H9 (cell line): ENCODE measurements at regions not wholly inside any gene's neighbourhood (a gene's known extent, or its start where the extent isn't known, plus 50 kb on each side); places are given as distances from the start of the nearest gene placed in this dataset.

Experiments
- DNase-seq: peaks from one replicate; pipeline ENCODE4 v3.0.0-alpha.2; 2017
- H2AFZ ChIP-seq: one replicate; pipeline ENCODE4 v1.6.1; 2013; ENCODE audit warnings: mild to moderate bottlenecking, low read length, control low read depth, moderate library complexity
- H2AK5ac ChIP-seq: 2 replicates; pipeline ENCODE4 v1.6.1; 2013; ENCODE audit warnings: low read length, control low read depth, mixed read lengths; ENCODE audit not compliant: insufficient read length
- H2BK120ac ChIP-seq: one replicate; pipeline ENCODE4 v1.6.1; 2013; ENCODE audit warnings: low read depth, mild to moderate bottlenecking, low read length, control low read depth, inconsistent platforms; ENCODE audit not compliant: poor library complexity, severe bottlenecking
- H2BK12ac ChIP-seq: 2 replicates; pipeline ENCODE4 v1.6.1; 2013; ENCODE audit warnings: low read length, control low read depth, mixed read lengths, low read depth; ENCODE audit not compliant: insufficient read length
- H2BK15ac ChIP-seq: 2 replicates; pipeline ENCODE4 v1.6.1; 2013; ENCODE audit warnings: low read depth, low read length, control low read depth
- H2BK20ac ChIP-seq: one replicate; pipeline ENCODE4 v1.6.1; 2013; ENCODE audit warnings: low read depth, mild to moderate bottlenecking, low read length, control low read depth, inconsistent platforms; ENCODE audit not compliant: poor library complexity, severe bottlenecking
- H2BK5ac ChIP-seq: 2 replicates; pipeline ENCODE4 v1.6.1; 2013; ENCODE audit warnings: low read length, control low read depth, mixed read lengths; ENCODE audit not compliant: insufficient read length
- H3K14ac ChIP-seq: 2 replicates; pipeline ENCODE4 v1.6.1; 2013; ENCODE audit warnings: low read length, control low read depth; ENCODE audit not compliant: insufficient read depth
- H3K18ac ChIP-seq: 2 replicates; pipeline ENCODE4 v1.6.1; 2013; ENCODE audit warnings: low read depth, mild to moderate bottlenecking, mixed read lengths, low read length, control low read depth; ENCODE audit not compliant: insufficient read length
- H3K23ac ChIP-seq: 2 replicates; pipeline ENCODE4 v1.6.1; 2013; ENCODE audit warnings: low read length, control low read depth, mixed read lengths, low read depth; ENCODE audit not compliant: insufficient read length
- H3K23me2 ChIP-seq: 2 replicates; pipeline ENCODE4 v1.6.1; 2013; ENCODE audit warnings: low read depth, mild to moderate bottlenecking, mixed read lengths, low read length, control low read depth; ENCODE audit not compliant: insufficient read length, poor library complexity, severe bottlenecking
- H3K27ac ChIP-seq: 2 replicates; pipeline ENCODE4 v1.5.1; 2013; ENCODE audit warnings: low read length, control low read depth, mixed read lengths, low read depth; ENCODE audit not compliant: insufficient read length
- H3K27me3 ChIP-seq: 2 replicates; pipeline ENCODE4 v1.6.1; 2013; ENCODE audit warnings: low read length, control low read depth, inconsistent platforms; ENCODE audit not compliant: insufficient read depth
- H3K4ac ChIP-seq: 2 replicates; pipeline ENCODE4 v1.6.1; 2013; ENCODE audit warnings: low read depth, mild to moderate bottlenecking, control low read depth, inconsistent platforms, low read length, moderate library complexity
- H3K4me1 ChIP-seq: 2 replicates; pipeline ENCODE4 v1.6.1; 2013; ENCODE audit warnings: low read length, control low read depth, inconsistent platforms; ENCODE audit not compliant: insufficient read depth
- H3K4me2 ChIP-seq: 2 replicates; pipeline ENCODE4 v1.6.1; 2013; ENCODE audit warnings: low read length, control low read depth, mixed read lengths; ENCODE audit not compliant: insufficient read length, insufficient read depth
- H3K56ac ChIP-seq: 2 replicates; pipeline ENCODE4 v1.6.1; 2013; ENCODE audit warnings: low read depth, mild to moderate bottlenecking, mixed read lengths, low read length, control low read depth; ENCODE audit not compliant: insufficient read length
- H3K79me1 ChIP-seq: 2 replicates; pipeline ENCODE4 v1.6.1; 2013; ENCODE audit warnings: low read depth, mild to moderate bottlenecking, moderate library complexity, low read length, control low read depth, inconsistent platforms; ENCODE audit not compliant: insufficient read depth, poor library complexity, severe bottlenecking
- H3K79me2 ChIP-seq: 2 replicates; pipeline ENCODE4 v1.6.1; 2013; ENCODE audit warnings: low read length, control low read depth, inconsistent platforms; ENCODE audit not compliant: insufficient read depth
- H3K9ac ChIP-seq: 2 replicates; pipeline ENCODE4 v1.6.1; 2013; ENCODE audit warnings: low read length, control low read depth, mixed read lengths; ENCODE audit not compliant: insufficient read length; ENCODE audit errors: extremely low read depth
- H3K9me3 ChIP-seq: one replicate; pipeline ENCODE4 v1.6.1; 2013; ENCODE audit warnings: low read depth, low read length, inconsistent platforms; ENCODE audit not compliant: control insufficient read depth
- H3T11ph ChIP-seq: one replicate; pipeline ENCODE4 v1.6.1; 2013; ENCODE audit warnings: mild to moderate bottlenecking, low read length, control low read depth, inconsistent platforms
- H4K20me1 ChIP-seq: one replicate; pipeline ENCODE4 v1.6.1; 2013; ENCODE audit not compliant: control insufficient read depth, insufficient read length, insufficient read depth
- H4K5ac ChIP-seq: 2 replicates; pipeline ENCODE4 v1.6.1; 2013; ENCODE audit warnings: low read depth, mild to moderate bottlenecking, mixed read lengths, low read length, control low read depth; ENCODE audit not compliant: insufficient read length
- H4K8ac ChIP-seq: replicated peaks from 2 replicates; pipeline ENCODE4 v1.6.1; 2013; ENCODE audit warnings: low read length, control low read depth, mixed read lengths, low read depth; ENCODE audit not compliant: insufficient read length
- H4K91ac ChIP-seq: 2 replicates; pipeline ENCODE4 v1.6.1; 2013; ENCODE audit warnings: low read depth, mild to moderate bottlenecking, moderate library complexity, mixed read lengths, low read length, control low read depth; ENCODE audit not compliant: insufficient read length
- H3K27ac Mint-ChIP-seq, 3 experiments: 2 replicates in 2 of 3; 3 replicates in 1 of 3; pipeline ENCODE4 v1.8.0; 2020 to 2021; ENCODE audit warnings: mixed read lengths in 3 of 3, mild to moderate bottlenecking in 1 of 3, moderate library complexity in 1 of 3
- H3K27me3 Mint-ChIP-seq: 2 replicates; pipeline ENCODE4 v1.8.0; 2021; ENCODE audit warnings: low read depth, mild to moderate bottlenecking, moderate library complexity, mixed read lengths
- H3K36me3 Mint-ChIP-seq, 3 experiments: 2 replicates in 2 of 3; 3 replicates in 1 of 3; pipeline ENCODE4 v1.8.0; 2020 to 2021; ENCODE audit warnings: low read depth in 3 of 3, mixed read lengths in 3 of 3; ENCODE audit not compliant: insufficient read depth in 1 of 3
- H3K4me1 Mint-ChIP-seq, 2 experiments: 2 replicates each; pipeline ENCODE4 v1.8.0; 2020; ENCODE audit warnings: mixed read lengths in 2 of 2
- H3K4me3 Mint-ChIP-seq, 2 experiments: 2 replicates in 1 of 2; 3 replicates in 1 of 2; pipeline ENCODE4 v1.8.0; 2020 to 2021; ENCODE audit warnings: mild to moderate bottlenecking in 2 of 2, mixed read lengths in 2 of 2, moderate library complexity in 1 of 2
- H3K9me3 Mint-ChIP-seq, 2 experiments: 2 replicates in 1 of 2; 3 replicates in 1 of 2; pipeline ENCODE4 v1.8.0; 2020; ENCODE audit warnings: mild to moderate bottlenecking in 2 of 2, mixed read lengths in 2 of 2, moderate library complexity in 1 of 2
- WGBS: extraction: QIAGEN DNeasy Blood & Tissue Kit; methylation state at CpG from one replicate; pipeline ENCODE4 v1.1.7; 2013; ENCODE audit warnings: missing lambda C conversion rate, low lambda C conversion rate, mixed read lengths; ENCODE audit not compliant: insufficient read length; ENCODE audit errors: extremely low coverage; 5-methylcytosine and 5-hydroxymethylcytosine counted together
- TF ChIP-seq, protein P1 (sequence below): fragments of 200-600 bp; sonication (generic); conservative IDR thresholded peaks from 3 replicates; pipeline ENCODE4 v1.8.0; 2021; ENCODE audit warnings: antibody characterized with exemption, mild to moderate bottlenecking

DNA sequence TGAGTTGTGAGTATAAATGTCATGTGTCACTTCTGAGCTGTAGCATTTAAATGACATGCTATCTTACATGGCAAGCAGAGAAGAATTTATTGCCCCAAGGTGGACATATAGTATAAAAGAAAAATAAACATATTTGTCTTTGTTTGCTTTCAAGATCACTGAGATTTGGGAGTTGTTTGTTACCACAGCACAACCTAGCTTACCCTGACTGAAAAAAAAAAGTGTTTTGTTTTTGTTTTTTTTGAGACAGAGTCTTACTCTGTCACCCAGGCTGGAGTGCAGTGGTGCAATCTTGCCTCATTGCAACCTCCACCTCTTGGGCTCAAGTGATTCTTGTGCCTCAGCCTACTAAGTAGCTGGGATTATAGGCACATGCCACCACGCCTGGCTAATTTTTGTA lies 596.5 kb downstream of the MED13L start:
- Histone ChIP-seq H2BK20ac (no peak overlapping the region), H3K79me1 (no peaks in the 10 kb centered on the region), H3K56ac (no peak overlapping the region), H3T11ph (no peak overlapping the region), H3K23me2 (no peaks in the 10 kb centered on the region), H3K14ac (no peak overlapping the region), H3K9me3 (no peaks in the 10 kb centered on the region), H4K5ac (no peak overlapping the region), H3K4me1 (no peaks in the 10 kb centered on the region), H3K4me2 (no peak overlapping the region), H3K23ac (no peak overlapping the region), H3K18ac (no peak overlapping the region), H2BK12ac (no peak overlapping the region), H2BK15ac (no peak overlapping the region), H3K79me2 (no peaks in the 10 kb centered on the region), H3K9ac (no peak overlapping the region), H2AK5ac (no peak overlapping the region), H4K20me1 (no peaks in the 10 kb centered on the region), H2BK120ac (no peak overlapping the region), H4K91ac (no peak overlapping the region), H3K27ac (no peak overlapping the region), H3K4ac (no peak overlapping the region), H4K8ac (no peak overlapping the region), H3K27me3 (no peaks in the 10 kb centered on the region), H2BK5ac (no peak overlapping the region), H2AFZ (no peak overlapping the region)
- WGBS: no CpG with 5 or more reads among the region's 1 CpG
- Mint-ChIP-seq H3K9me3 (peaks cover 16 to 23% of the 10 kb centered on the region in 2 experiments; a peak in 4 of 5 replicates), H3K4me3 (no peak overlapping the region), H3K27ac (no peak overlapping the region), H3K27me3 (peaks cover 4% of the 10 kb centered on the region; the same call in 1 of the 2 replicates), H3K4me1 (no peaks in the 10 kb centered on the region), H3K36me3 (peaks cover 6 to 13% (median 7%) of the 10 kb centered on the region in 3 experiments; a peak in 6 of 7 replicates)
- no peak for DNase-seq
- TF ChIP-seq, protein P1, sequence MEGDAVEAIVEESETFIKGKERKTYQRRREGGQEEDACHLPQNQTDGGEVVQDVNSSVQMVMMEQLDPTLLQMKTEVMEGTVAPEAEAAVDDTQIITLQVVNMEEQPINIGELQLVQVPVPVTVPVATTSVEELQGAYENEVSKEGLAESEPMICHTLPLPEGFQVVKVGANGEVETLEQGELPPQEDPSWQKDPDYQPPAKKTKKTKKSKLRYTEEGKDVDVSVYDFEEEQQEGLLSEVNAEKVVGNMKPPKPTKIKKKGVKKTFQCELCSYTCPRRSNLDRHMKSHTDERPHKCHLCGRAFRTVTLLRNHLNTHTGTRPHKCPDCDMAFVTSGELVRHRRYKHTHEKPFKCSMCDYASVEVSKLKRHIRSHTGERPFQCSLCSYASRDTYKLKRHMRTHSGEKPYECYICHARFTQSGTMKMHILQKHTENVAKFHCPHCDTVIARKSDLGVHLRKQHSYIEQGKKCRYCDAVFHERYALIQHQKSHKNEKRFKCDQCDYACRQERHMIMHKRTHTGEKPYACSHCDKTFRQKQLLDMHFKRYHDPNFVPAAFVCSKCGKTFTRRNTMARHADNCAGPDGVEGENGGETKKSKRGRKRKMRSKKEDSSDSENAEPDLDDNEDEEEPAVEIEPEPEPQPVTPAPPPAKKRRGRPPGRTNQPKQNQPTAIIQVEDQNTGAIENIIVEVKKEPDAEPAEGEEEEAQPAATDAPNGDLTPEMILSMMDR: no peak
